Left colon (tissue), 2 donors: ENCODE measurements at regions not wholly inside any gene's neighbourhood (a gene's known extent, or its start where the extent isn't known, plus 50 kb on each side); places are given as distances from the start of the nearest gene placed in this dataset.
"Not testable (repeated sequence)": the region's sequence is repeated elsewhere in the genome, so short reads cannot be mapped to it uniquely, and the experiment has no call there.

Experiments used
- ATAC-seq: fragments of 200-7000 bp; cut with Tn5 transposase; one replicate; pipeline ENCODE4 v1.9.1; 2020; ENCODE audit warnings: mild to moderate bottlenecking, moderate library complexity
- DNase-seq, 2 donors: peaks; one replicate each; pipeline ENCODE4 v3.0.0-alpha.2; 2020
- intact Hi-C, 2 donors: fragments of 100-400 bp; cut with DNase I in 1 of 2; cut with micrococcal nuclease in 1 of 2; formaldehyde crosslinking; loops; one replicate each; pipeline versions ENCODE4 v1.11.2 to v1.14.0; 2022; cut with DNase I, micrococcal nuclease
- donor health status: DM: no; HTN: no; CAD: no.
- donor health status: DM: yes; HTN: yes; CAD: no.

DNA sequence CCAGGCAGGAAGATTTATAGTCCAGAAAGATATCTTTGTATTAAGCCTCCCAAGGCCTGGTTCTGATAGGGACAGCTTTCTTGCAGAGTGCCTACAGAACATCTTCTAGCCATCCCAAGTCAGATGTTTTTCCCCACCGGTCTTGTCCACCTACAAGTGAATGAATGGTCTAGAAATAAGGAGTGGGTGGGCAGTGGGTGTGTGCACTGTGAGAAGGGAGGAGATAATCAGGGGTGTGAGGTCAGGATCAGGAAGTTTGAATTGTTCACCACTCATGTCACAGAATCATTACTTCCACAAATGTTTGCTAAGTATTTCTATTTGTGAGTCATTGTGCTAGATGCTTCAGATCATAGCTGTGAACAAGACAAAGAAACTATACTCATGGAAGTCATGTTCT is 332.6 kb downstream of the NKX6-1 start:
- intact Hi-C loops: no loop called here
- DNase-seq: no peak
- ATAC-seq: no peak

DNA sequence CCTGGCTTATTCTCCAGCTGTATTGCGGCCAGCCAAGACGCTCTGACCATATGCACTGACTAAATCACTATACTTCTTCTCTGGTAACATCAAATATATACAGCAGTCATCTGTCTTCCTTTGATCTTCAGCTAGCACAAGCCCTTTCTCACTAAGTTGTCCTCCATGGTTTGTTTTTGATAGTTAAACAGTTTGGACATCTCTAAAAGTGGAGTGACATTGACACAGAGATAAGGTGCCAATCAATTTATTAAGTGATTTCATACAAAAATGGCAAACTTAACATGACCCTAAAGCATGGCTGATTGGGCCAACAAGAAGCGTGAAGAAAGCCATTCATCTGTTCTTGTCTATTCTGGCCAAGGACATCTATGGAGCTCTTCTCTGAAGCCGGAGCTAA is 334.9 kb downstream of the NKX6-1 start:
- ATAC-seq: no peak
- intact Hi-C loops: no loop called here

DNA sequence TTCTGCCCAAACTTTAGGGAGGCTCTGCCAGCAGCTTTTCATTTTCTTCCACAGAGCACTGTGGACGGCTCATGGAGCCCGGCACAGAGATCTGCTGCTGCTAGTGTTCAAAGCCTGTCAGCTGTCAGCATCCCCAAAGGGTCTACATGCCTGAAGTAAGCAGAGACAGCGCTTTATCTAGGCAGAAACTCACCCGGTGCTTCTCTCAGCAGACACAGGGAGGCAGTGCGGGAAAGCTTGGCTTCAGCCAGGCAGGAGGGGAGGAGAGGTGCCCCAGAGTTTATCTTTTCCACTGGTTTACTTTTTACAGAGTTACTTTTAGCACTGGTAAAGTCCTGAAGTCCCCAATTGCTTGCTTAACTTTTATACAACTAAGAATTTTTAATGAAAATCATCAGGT is 339.3 kb downstream of the NKX6-1 start:
- intact Hi-C loops: no loop called here
- peak in 1 of 2 donors; percentile 2 for DNase-seq
- no peak for ATAC-seq

More for the DNA sequence above, 334.9 kb downstream of the NKX6-1 start:
- DNase-seq: no peak

DNA sequence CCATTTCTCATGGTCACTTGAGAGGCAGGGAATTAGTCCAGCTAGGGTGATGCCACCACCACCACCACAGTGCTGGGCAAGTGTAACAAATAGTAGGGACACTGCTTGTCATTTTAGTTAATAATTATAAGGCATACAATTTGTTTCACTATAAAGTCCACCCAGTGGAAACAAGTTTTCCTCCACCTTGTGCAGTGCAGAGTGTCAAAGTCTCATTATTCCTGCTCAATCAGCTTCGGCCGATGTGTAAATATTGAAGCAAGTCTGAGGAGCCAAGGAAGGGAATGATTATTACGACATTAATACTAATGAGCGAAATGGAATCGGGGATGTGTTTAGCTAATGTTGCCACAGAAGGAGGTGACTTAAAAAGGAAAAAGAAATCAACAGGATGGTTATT is 340.4 kb downstream of the NKX6-1 start:
- no peak for ATAC-seq
- intact Hi-C loops: no loop called here
- no peak for DNase-seq

DNA sequence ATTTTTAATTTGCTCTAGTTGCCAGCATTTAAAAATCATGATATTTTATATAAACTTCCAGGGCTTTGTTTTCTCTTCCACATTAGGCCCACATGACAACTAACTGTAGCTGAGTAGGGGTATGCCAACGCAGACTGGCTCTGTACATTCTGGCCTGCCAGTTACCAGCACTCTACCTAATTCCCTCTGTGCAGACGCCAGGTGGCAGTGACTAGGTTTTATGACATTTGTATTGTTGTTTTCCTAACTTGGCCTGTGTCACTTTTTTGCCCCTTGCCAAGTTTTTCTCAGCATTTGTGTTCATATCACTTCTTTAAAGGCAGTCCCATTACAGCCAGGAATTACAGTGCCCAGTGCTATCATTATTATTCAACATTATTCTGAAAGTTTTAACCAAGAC is 347.5 kb downstream of the NKX6-1 start:
- intact Hi-C loops: no loop called here
- peak; percentile 58 for ATAC-seq
- DNase-seq: peak in 1 of 2 donors; percentile 27

DNA sequence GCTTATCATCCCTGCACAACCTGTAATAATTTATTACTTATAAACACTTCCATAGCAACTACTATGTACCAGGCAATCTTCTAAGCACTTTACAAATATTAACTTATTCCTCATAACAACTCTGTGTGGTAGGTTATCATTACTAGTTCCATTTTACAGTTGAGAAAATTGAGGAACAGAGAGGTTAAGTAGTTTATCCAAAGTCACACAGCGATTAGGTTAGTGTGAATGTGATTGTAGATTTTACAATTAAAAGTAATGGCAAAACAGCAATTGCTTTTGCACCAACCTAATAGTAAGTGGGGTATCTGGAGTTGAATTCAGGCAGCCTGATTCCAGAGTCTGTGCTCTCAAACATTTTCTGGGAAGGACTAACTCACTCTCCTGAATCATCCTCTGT is 348.9 kb downstream of the NKX6-1 start:
- no peak for DNase-seq

DNA sequence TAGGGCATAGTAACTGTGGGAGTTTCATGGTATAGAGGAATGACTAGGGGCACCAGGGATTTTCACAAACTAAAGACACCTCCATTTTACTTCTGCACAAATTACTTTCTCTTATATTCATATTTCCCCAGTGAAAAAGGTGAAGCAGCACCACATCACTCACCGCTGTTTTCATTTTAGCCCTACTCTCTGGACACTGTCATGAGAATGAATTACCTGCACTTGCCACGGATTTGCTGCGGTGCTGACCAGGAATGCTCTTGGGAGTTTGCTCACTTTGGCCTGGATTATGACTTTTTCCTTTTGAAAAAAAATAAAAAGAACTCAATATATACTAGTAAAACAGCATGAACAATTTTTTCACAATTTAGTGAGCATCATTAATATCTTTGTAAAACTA is 351.3 kb downstream of the NKX6-1 start:
- ATAC-seq: no peak
- DNase-seq: no peak
- intact Hi-C loops: no loop called here

More for the DNA sequence above, 348.9 kb downstream of the NKX6-1 start:
- ATAC-seq: no peak
- intact Hi-C loops: no loop called here

DNA sequence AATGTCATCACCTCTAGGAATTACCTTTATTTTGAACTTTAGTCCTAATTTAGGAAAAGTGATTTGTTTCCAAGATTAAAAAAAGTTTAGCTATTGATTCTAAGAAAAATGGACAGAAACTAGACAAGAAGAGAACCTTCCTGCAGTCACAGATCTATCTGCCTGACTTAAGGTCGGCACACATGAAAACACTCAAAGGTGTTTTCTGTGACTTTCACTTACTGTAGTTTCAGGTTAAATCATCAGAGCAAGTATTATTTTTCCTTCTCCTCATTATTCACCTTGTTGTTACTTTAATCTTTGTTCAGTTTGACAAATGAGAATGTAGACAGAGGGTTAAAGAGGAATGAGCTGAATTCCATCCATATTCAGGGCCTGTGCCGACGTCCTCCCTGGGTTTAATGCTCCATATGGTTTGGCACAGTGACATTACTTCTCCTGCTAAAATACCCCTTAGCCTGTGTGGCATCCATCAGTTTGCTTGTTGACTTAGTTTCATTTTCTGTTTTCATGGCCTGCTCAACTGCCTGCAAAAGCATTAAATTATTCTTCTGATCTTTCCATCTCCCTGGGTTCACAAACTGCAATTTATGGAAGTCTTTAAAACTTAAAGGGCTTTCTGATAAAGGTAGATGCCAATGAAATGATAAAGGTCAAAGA is 352.7 kb downstream of the NKX6-1 start:
- DNase-seq: no peak
- intact Hi-C loops: no loop called here
- ATAC-seq: no peak

DNA sequence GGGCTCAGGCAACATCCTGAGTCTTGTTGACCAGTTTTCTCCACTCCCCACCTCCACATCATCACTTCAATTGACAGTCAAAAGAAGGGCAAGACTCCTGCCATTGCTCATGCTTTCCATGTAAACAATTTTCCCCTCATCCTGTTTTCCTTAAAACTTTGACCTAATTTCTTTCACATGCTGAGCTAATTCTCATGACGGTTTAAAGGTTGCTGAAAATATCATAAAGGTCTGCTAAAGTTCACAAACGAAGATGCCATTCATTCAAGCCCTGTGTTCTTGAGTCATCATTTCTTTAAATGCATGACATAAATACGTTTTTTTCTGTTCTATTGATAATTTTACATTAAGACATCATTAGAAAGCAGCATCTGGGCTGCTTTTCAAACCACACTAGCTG is 353.9 kb downstream of the NKX6-1 start:
- ATAC-seq: no peak
- intact Hi-C loops: no loop called here
- no peak for DNase-seq

DNA sequence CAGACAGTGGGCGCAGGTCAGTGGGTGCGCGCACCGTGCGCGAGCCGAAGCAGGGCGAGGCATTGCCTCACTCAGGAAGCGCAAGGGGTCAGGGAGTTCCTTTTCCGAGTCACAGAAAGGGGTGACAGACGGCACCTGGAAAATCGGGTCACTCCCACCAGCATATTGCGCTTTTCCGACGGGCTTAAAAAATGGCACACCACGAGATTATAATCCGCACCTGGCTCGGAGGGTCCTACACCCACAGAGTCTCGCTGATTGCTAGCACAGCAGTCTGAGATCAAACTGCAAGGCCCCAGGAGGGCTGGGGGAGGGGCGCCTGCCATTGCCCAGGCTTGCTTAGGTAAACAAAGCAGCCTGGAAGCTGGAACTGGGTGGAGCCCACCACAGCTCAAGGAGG is 372.2 kb downstream of the NKX6-1 start:
- peak in 1 of 2 donors; percentile 52 for DNase-seq
- ATAC-seq, intact Hi-C loops: not testable (repeated sequence)

DNA sequence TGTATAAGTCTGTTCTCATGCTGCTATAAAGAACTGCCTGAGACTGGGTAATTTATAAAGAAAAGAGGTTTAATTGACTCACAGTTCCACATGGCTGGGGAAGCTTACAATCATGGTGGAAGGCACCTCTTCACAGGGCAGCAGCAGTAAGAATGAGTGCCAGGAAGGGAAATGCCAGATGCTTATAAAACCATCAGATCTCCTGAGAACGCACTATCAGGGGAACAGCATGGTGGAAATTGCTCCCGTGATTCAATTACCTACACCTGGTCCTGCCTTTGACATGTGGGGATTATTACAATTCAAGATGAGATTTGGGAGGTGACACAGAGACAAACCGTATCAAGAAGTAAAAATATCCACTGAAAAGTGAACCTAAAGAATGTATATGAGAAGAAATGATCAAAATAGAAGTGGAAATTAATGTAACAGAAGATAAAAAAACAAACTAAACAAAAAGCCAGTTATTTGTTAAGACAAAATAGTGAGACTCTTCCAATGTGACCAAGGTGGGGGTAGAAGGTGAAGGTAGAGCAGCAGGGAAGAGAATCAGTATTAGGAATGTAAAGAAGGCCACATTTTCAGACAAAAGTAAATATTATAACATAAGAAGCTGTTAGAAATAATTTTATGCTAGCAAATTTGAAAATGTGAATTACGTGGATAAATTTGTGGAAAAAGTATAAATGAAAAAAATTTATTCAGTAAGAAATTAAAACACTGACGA is 372.9 kb downstream of the NKX6-1 start:
- ATAC-seq: no peak
- DNase-seq: no peak
- intact Hi-C loops: no loop called here

DNA sequence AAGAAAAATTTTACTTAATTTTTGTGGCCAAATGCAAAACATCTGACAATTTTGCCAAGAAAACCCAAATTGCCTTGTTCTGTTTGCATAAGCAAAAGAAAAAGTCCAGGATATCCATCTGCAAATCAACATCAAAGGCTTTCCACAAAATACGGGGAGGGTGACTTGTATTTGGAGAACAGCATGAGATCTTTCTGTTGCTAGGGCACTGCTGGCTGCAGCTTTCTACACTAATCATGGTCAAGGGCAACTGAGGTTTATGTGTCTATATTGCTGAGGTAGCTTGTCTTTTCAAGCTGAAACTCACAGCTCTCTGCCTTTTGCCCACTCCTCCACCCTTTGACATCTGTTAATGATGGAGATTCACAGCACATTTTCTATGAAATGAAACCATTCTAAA is 389.1 kb downstream of the NKX6-1 start:
- no peak for DNase-seq
- intact Hi-C loops: no loop called here
- ATAC-seq: no peak

DNA sequence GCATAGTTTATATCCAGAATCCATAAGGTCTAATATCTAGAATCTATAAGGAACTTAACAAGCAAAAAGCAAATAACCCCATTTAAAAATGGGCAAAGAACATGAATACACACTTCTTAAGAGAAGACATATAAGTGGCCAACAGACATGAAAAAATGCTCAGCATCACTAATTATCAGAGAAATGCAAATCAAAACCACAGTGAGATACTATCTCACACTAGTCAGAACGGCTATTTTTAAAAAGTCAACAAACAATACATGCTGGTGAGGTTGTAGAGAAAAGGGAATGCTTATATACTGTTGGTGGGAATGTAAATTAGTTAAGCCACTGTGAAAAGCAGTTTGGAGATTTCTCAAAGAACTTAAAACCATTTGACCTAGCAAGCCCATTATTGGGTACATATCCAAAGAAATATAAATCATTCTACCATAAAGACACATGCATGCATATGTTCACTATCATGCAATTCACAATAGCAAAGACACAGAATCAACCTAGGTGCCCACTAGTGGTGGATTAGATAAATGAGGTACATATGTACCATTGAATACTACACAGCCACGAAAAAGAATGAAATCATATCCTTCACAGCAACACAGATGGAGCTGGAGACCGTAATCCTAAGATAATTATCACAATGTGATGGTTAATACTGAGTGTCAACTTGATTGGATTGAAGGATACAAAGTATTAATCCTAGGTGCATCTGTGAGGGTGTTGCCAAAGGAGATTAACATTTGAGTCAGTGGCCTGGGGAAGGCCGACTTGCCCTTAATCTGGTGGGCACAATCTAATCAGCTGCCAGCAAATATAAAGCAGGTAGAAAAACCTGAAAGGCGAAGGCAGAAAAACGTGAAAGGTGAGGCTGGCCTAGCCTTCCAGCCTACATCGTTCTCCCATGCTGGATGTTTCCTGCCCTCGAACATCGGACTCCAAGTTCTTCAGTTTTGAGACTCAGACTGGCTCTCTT is 397.2 kb downstream of the NKX6-1 start:
- DNase-seq, intact Hi-C loops, ATAC-seq: not testable (repeated sequence)

DNA sequence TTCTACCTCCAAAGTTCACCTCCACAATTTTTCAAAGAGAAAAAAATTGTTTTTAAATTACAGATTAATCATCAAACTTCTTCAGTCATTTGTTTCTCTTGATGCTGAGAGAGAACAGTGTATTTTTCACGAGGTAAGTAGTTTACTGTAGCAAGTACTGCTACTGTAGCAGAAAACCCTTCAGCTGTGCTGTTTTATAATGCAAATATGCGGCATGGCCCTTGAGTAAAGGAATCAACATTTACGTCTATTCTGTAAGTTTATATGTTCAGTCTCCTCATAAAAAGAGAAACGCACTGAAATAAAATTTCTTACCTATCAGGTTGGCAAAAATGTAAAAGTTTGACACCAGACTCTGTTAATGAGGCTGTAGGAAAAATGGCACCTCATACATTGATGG is 399.0 kb downstream of the NKX6-1 start:
- intact Hi-C loops: no loop called here
- DNase-seq (no peak), ATAC-seq (no peak)

DNA sequence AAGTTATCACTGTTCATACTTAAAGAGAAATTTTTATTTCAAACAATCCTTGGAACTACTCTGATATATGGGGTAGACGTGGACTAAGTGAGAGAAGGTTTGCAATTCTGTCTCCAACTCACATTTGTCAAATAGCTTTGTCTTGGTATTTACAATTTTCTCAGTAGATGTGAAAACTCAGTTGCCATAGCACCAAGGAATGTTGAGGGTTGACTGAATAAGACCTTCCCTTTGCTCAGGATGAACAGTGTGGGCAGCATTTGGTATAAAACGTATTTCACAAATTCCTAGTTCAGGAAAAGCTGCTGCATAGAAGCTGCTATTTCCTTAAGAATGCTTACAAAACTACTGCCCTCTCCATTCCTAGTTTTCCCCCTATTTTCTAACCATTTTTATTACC is 399.5 kb downstream of the NKX6-1 start:
- ATAC-seq: no peak

DNA sequence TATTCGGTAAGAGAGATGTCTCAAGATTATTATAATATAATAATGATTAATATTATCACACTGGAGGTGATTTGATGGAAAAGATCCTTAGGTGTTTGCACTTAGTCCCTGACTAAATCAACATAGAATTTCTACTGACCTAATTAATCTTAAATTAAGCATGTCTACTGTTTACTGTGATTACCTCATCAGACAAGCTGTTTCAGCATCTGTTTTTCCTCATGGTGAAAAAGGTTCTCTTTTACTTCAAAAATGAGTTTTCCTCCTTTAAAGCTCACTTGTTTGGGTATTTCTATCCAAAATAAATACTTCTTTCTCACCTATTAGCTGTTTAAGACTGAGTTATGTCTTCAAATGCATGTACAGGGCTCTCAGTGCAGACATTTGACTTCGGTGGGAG is 407.8 kb downstream of the NKX6-1 start:
- ATAC-seq (no peak), DNase-seq (no peak)
- intact Hi-C loops: no loop called here

More for the DNA sequence above, 399.5 kb downstream of the NKX6-1 start:
- intact Hi-C loops: no loop called here
- DNase-seq: no peak

DNA sequence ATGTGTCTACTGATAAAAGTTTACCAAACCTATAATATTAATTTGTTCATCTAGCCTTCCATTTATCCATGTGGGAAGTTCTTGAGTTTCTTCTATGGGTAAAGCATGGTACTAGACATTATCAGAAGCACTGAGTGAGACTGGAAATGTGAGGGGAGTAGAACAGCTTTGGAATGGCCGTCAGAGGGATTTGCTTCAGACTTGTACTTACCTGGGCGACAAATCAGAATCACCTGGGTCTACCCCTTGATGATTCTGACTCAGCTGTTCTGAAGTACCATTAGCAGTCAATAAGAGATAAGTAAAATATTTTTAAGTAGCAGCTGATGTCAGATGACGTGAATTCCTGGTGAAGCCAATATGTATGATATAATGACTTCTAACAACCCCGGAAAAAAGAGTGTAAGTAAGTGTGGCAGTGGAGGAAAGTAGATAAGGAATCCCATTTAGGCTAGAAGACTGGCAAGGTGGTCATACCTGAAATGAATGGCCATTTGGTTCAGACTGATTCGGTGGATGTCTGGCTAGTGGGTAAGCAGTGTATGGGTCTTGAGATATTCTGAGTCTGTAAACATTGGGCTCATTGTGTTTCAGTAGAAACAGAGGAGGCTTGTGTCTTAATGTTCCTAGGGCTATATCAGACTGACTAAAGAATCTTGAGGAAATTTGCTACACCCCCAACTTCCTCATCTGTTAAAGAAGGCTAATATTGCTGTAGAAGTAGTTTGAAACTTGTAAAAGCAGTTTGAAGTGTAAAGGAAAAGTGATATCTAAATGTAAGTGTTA is 409.2 kb downstream of the NKX6-1 start:
- ATAC-seq (no peak), DNase-seq (no peak)
- intact Hi-C loops: no loop called here

DNA sequence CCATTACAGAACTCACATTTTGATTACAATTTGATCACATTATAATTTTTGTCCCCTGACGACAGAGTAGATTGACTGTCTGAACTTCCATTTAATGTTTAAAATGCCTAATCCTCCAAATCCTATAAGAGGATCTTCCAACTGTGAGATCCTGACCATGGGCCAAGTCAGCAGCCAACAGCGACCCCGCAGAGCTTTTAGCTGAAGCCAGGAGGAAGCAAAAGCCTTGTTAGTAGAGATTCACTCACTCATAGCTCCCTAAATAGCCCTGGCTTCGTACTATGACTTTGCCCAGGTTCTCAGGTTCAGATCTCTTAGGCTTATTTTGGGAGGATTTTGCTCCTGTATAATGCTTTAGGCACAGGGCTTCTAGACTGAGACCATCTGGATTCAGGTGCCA is 413.1 kb downstream of the NKX6-1 start:
- intact Hi-C loops: no loop called here
- DNase-seq (no peak), ATAC-seq (no peak)

DNA sequence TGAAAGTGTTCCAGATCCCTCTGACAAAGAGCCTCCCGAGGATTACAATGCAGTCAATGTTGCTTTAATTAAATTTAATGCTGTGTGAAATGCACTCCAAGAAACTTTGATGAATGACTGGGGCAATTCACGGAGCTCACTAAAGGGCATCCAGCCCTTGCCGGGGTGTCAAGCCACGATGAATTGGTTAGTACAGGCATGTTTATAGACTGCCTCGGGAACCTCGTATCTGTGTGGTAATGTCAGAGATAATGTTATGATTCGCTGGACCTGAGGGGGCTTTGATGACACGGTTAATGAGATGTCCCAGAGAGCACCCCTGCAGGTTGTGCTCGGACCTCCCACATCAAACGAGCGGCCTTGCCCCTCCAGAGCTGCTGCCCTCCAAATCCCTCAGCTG is 428.8 kb downstream of the NKX6-1 start:
- intact Hi-C loops: no loop called here
- DNase-seq: no peak
- no peak for ATAC-seq
